HepG2 (cell line): ENCODE measurements at regions not wholly inside any gene's neighbourhood (a gene's known extent, or its start where the extent isn't known, plus 50 kb on each side); places are given as distances from the start of the nearest gene placed in this dataset.
A peak's percentile ranks its signal among the peaks of the same experiment; 100 is the strongest.

Experiments
- CBX2 ChIP-seq, 2 experiments: fragments of 200-600 bp in 1 of 2; sonication (generic); formaldehyde crosslinking in 1 of 2; IDR thresholded peaks; 2 replicates each; pipeline versions ENCODE4 v1.7.0 to v1.8.1; 2018 to 2022; ENCODE audit warnings: low read depth in 2 of 2, low read length in 1 of 2, mild to moderate bottlenecking in 1 of 2, missing genetic modification reagents in 1 of 2
- JARID2 ChIP-seq: sonication (generic); formaldehyde crosslinking; IDR thresholded peaks from 2 replicates; pipeline ENCODE4 v1.8.1; 2023; ENCODE audit warnings: missing genetic modification reagents, inconsistent platforms; ENCODE audit not compliant: insufficient replicate concordance
- ONECUT2 ChIP-seq: sonication (generic); formaldehyde crosslinking; IDR thresholded peaks from 2 replicates; pipeline ENCODE4 v1.4.0; 2020; ENCODE audit warnings: missing genetic modification reagents
- SATB2 ChIP-seq: sonication (generic); formaldehyde crosslinking; IDR thresholded peaks from 2 replicates; pipeline ENCODE4 v1.5.0; 2020; ENCODE audit warnings: missing genetic modification reagents
- SPEN ChIP-seq: sonication (generic); formaldehyde crosslinking; IDR thresholded peaks from 2 replicates; pipeline ENCODE4 v1.5.1; 2020; ENCODE audit warnings: low read depth, mild to moderate bottlenecking, missing genetic modification reagents
- ZNF256 ChIP-seq: sonication (generic); formaldehyde crosslinking; conservative IDR thresholded peaks from 2 replicates; pipeline ENCODE4 v1.4.0; 2020; ENCODE audit warnings: missing genetic modification reagents
- ZNF317 ChIP-seq: sonication (generic); formaldehyde crosslinking; IDR thresholded peaks from 2 replicates; pipeline ENCODE4 v1.5.0; 2020; ENCODE audit warnings: mild to moderate bottlenecking, missing genetic modification reagents
- ZNF589 ChIP-seq: sonication (generic); formaldehyde crosslinking; conservative IDR thresholded peaks from 2 replicates; pipeline ENCODE4 v1.8.0; 2022; ENCODE audit warnings: mild to moderate bottlenecking, moderate library complexity, missing genetic modification reagents
- ZNF768 ChIP-seq: sonication (generic); formaldehyde crosslinking; IDR thresholded peaks from 2 replicates; pipeline ENCODE4 v1.4.0; 2020; ENCODE audit warnings: missing genetic modification reagents
- ZSCAN21 ChIP-seq: sonication (generic); formaldehyde crosslinking; IDR thresholded peaks from 2 replicates; pipeline ENCODE4 v1.8.0; 2022; ENCODE audit warnings: mild to moderate bottlenecking, missing genetic modification reagents, moderate library complexity, borderline replicate concordance
- TF ChIP-seq, protein P1 (sequence below): sonication (generic); formaldehyde crosslinking; IDR thresholded peaks from 2 replicates; pipeline ENCODE4 v1.9.0; 2021; ENCODE audit warnings: missing genetic modification reagents, mild to moderate bottlenecking, borderline replicate concordance
- TF ChIP-seq, protein P2 (sequence below): sonication (generic); formaldehyde crosslinking; IDR thresholded peaks from 2 replicates; pipeline ENCODE4 v1.5.1; 2020; ENCODE audit warnings: mild to moderate bottlenecking, missing genetic modification reagents, borderline replicate concordance
- TF ChIP-seq, protein P3 (sequence below): sonication (generic); formaldehyde crosslinking; IDR thresholded peaks from 2 replicates; pipeline ENCODE4 v1.4.0; 2020; ENCODE audit warnings: missing genetic modification reagents, low read depth, mild to moderate bottlenecking, borderline replicate concordance
- TF ChIP-seq, protein P4 (sequence below): sonication (generic); IDR thresholded peaks from 2 replicates; pipeline ENCODE4 v1.6.1; 2016; ENCODE audit warnings: low read depth, borderline replicate concordance
- TF ChIP-seq, protein P5 (sequence below): sonication (generic); formaldehyde crosslinking; IDR thresholded peaks from 2 replicates; pipeline ENCODE4 v1.4.0; 2020; ENCODE audit warnings: missing genetic modification reagents, borderline replicate concordance
- TF ChIP-seq, protein P6 (sequence below): sonication (generic); formaldehyde crosslinking; IDR thresholded peaks from 2 replicates; pipeline ENCODE4 v1.4.0; 2020; ENCODE audit warnings: mild to moderate bottlenecking, missing genetic modification reagents

- no peak for TF ChIP-seq SATB2 (CRISPR knock-in tag)
- TF ChIP-seq ZNF317 (CRISPR knock-in tag) = no peak
- TF ChIP-seq, protein P1, sequence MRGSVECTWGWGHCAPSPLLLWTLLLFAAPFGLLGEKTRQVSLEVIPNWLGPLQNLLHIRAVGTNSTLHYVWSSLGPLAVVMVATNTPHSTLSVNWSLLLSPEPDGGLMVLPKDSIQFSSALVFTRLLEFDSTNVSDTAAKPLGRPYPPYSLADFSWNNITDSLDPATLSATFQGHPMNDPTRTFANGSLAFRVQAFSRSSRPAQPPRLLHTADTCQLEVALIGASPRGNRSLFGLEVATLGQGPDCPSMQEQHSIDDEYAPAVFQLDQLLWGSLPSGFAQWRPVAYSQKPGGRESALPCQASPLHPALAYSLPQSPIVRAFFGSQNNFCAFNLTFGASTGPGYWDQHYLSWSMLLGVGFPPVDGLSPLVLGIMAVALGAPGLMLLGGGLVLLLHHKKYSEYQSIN (CRISPR knock-in tag) = no peak
- TF ChIP-seq, protein P2, sequence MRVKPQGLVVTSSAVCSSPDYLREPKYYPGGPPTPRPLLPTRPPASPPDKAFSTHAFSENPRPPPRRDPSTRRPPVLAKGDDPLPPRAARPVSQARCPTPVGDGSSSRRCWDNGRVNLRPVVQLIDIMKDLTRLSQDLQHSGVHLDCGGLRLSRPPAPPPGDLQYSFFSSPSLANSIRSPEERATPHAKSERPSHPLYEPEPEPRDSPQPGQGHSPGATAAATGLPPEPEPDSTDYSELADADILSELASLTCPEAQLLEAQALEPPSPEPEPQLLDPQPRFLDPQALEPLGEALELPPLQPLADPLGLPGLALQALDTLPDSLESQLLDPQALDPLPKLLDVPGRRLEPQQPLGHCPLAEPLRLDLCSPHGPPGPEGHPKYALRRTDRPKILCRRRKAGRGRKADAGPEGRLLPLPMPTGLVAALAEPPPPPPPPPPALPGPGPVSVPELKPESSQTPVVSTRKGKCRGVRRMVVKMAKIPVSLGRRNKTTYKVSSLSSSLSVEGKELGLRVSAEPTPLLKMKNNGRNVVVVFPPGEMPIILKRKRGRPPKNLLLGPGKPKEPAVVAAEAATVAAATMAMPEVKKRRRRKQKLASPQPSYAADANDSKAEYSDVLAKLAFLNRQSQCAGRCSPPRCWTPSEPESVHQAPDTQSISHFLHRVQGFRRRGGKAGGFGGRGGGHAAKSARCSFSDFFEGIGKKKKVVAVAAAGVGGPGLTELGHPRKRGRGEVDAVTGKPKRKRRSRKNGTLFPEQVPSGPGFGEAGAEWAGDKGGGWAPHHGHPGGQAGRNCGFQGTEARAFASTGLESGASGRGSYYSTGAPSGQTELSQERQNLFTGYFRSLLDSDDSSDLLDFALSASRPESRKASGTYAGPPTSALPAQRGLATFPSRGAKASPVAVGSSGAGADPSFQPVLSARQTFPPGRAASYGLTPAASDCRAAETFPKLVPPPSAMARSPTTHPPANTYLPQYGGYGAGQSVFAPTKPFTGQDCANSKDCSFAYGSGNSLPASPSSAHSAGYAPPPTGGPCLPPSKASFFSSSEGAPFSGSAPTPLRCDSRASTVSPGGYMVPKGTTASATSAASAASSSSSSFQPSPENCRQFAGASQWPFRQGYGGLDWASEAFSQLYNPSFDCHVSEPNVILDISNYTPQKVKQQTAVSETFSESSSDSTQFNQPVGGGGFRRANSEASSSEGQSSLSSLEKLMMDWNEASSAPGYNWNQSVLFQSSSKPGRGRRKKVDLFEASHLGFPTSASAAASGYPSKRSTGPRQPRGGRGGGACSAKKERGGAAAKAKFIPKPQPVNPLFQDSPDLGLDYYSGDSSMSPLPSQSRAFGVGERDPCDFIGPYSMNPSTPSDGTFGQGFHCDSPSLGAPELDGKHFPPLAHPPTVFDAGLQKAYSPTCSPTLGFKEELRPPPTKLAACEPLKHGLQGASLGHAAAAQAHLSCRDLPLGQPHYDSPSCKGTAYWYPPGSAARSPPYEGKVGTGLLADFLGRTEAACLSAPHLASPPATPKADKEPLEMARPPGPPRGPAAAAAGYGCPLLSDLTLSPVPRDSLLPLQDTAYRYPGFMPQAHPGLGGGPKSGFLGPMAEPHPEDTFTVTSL (CRISPR knock-in tag) = no peak
- TF ChIP-seq, protein P3, sequence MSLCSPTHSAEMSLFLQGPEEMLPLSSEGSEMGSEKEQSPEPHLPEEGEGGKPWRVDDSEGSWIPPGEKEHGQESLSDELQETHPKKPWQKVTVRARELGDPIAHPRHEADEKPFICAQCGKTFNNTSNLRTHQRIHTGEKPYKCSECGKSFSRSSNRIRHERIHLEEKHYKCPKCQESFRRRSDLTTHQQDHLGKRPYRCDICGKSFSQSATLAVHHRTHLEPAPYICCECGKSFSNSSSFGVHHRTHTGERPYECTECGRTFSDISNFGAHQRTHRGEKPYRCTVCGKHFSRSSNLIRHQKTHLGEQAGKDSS = no peak
- TF ChIP-seq, protein P4, sequence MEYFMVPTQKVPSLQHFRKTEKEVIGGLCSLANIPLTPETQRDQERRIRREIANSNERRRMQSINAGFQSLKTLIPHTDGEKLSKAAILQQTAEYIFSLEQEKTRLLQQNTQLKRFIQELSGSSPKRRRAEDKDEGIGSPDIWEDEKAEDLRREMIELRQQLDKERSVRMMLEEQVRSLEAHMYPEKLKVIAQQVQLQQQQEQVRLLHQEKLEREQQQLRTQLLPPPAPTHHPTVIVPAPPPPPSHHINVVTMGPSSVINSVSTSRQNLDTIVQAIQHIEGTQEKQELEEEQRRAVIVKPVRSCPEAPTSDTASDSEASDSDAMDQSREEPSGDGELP = 0 out of 2 replicates have a peak, but pooled peaks have one; percentile 8
- TF ChIP-seq ZNF589 (CRISPR knock-in tag) = no peak
- no peak for TF ChIP-seq JARID2 (CRISPR knock-in tag)
- TF ChIP-seq, protein P5, sequence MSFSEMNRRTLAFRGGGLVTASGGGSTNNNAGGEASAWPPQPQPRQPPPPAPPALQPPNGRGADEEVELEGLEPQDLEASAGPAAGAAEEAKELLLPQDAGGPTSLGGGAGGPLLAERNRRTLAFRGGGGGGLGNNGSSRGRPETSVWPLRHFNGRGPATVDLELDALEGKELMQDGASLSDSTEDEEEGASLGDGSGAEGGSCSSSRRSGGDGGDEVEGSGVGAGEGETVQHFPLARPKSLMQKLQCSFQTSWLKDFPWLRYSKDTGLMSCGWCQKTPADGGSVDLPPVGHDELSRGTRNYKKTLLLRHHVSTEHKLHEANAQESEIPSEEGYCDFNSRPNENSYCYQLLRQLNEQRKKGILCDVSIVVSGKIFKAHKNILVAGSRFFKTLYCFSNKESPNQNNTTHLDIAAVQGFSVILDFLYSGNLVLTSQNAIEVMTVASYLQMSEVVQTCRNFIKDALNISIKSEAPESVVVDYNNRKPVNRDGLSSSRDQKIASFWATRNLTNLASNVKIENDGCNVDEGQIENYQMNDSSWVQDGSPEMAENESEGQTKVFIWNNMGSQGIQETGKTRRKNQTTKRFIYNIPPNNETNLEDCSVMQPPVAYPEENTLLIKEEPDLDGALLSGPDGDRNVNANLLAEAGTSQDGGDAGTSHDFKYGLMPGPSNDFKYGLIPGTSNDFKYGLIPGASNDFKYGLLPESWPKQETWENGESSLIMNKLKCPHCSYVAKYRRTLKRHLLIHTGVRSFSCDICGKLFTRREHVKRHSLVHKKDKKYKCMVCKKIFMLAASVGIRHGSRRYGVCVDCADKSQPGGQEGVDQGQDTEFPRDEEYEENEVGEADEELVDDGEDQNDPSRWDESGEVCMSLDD (CRISPR knock-in tag) = no peak
- peak; percentile 24; the same call in 1 of the 2 replicates for TF ChIP-seq ZNF768 (CRISPR knock-in tag)
- TF ChIP-seq, protein P6, sequence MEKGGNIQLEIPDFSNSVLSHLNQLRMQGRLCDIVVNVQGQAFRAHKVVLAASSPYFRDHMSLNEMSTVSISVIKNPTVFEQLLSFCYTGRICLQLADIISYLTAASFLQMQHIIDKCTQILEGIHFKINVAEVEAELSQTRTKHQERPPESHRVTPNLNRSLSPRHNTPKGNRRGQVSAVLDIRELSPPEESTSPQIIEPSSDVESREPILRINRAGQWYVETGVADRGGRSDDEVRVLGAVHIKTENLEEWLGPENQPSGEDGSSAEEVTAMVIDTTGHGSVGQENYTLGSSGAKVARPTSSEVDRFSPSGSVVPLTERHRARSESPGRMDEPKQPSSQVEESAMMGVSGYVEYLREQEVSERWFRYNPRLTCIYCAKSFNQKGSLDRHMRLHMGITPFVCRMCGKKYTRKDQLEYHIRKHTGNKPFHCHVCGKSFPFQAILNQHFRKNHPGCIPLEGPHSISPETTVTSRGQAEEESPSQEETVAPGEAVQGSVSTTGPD (CRISPR knock-in tag) = no peak
- TF ChIP-seq ZSCAN21 (CRISPR knock-in tag) = no peak
- no peak for TF ChIP-seq ZNF256 (CRISPR knock-in tag)
- TF ChIP-seq CBX2 (IDR thresholded peaks at IDR 0.05; ENCODE audit: low read depth, low read length) = no peak
- no peak for TF ChIP-seq CBX2 (CRISPR knock-in tag; IDR thresholded peaks at IDR 0.05; ENCODE audit: low read depth)
- TF ChIP-seq SPEN (CRISPR knock-in tag) = no peak
- no peak for TF ChIP-seq ONECUT2
Observed at GRCh38 chr2:43142921-43143438, 83.4 kb downstream of the ZFP36L2 start (continued).
